Activated naive CD8-positive, alpha-beta T cell treated with anti-CD3 and anti-CD28 coated beads, Interleukin-2, amount 50 U/mL, for 24 hours (primary cell): ENCODE measurements at regions not wholly inside any gene's neighbourhood (a gene's known extent, or its start where the extent isn't known, plus 50 kb on each side); places are given as distances from the start of the nearest gene placed in this dataset.
"Not testable (repeated sequence)": the region's sequence is repeated elsewhere in the genome, so short reads cannot be mapped to it uniquely, and the experiment has no call there.

Experiments
- ATAC-seq: fragments of 150-1000 bp; cut with Tn5 transposase; one replicate; pipeline ENCODE4 v1.10.0; 2021
- DNase-seq: peaks from one replicate; pipeline ENCODE4 v3.0.0; 2021
- H3K27ac Mint-ChIP-seq: one replicate; pipeline ENCODE4 v1.8.0; 2021; ENCODE audit warnings: mild to moderate bottlenecking, mixed read lengths
- H3K27me3 Mint-ChIP-seq: one replicate; pipeline ENCODE4 v1.8.0; 2021; ENCODE audit warnings: mixed read lengths
- H3K36me3 Mint-ChIP-seq: one replicate; pipeline ENCODE4 v1.8.0; 2021; ENCODE audit warnings: low read depth, mixed read lengths
- H3K4me1 Mint-ChIP-seq: one replicate; pipeline ENCODE4 v1.8.0; 2021; ENCODE audit warnings: mixed read lengths
- H3K4me3 Mint-ChIP-seq: one replicate; pipeline ENCODE4 v1.8.0; 2021; ENCODE audit warnings: mild to moderate bottlenecking, moderate library complexity, mixed read lengths
- H3K9me3 Mint-ChIP-seq: one replicate; pipeline ENCODE4 v1.8.0; 2021; ENCODE audit warnings: mixed read lengths

DNA sequence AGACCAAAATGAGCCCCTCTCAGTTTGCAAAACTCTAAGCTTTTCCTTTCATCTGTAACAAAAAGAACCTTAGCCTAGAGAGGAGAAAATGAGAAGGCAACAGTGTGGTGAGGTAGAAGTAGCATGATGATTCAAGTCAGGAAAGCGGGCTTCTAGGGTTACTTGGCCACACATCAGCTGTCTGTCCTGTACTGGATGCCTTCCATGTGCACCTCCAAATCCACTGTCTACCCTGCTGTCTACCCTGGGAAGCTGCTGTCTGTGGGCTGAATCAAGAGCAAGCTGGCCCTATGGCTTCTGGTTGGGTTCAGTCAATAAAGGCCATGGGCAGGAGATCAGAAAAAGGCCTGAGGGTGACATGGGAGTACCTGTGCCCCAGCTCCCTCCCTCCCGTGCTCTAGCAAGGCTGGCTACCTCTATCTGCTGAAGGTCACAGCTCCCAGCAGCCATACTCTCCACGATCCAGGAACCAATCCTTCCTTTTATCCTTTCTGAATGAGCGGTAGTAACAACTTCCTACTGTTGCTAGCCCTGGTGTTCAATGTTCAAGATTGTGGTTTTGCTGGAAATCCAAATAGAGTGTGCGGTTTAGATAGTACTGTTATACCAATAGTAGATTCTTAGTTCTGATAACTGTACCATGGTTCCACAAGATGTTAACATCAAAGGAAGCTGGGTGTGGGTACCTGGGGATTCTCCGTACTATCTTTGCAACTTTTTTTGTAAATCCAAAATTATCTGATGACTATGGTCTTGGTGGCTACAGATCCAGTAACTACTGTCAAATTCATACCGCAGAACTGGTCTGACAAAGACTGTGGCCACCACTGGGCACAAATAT, 191.0 kb downstream of the ESM1 start:
- Mint-ChIP-seq H3K27ac (peak overlapping the region; percentile 93), H3K4me3 (peak overlapping the region; percentile 58), H3K36me3 (peaks cover 1% of the 10 kb centered on the region), H3K4me1 (peaks cover 37% of the 10 kb centered on the region), H3K27me3 (peaks cover 17% of the 10 kb centered on the region), H3K9me3 (peaks cover 6% of the 10 kb centered on the region)
- DNase-seq (peak; percentile 15), ATAC-seq (peak; percentile 85)

DNA sequence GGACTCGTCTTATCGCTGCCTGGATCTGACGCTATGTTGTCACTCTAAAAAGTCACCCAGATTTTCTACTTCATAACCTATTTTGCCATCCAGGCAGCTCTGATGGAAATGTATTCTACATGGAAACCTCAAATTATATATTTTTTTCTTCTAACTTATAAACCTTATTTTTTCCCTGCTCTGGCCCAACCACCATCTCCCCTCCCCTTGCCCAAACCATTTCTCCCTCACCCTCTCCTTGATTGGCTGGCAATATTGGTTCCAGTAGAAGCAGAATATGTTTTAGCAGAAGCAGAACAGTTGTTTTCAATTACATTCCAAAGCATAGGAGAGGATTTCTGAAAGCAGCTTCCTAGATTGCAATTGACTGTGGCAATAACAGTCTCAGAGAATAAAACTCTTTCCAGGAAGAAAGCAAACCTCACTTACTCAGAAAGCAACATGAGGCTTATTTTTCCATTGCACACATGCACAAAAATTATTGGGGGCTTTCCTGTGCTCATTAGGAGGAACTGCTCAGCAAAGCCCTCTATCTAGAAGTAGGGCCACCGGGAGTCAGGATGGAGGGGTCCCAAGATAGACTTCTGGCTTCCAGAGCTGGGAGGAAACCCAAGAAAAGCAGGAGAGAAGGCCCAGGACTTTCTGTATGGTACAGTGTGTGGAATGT, 191.8 kb downstream of the ESM1 start:
- ATAC-seq: peak; percentile 53
- H3K4me3 Mint-ChIP-seq: peak overlapping the region; percentile 58
- H3K4me1 Mint-ChIP-seq: peaks cover 35% of the 10 kb centered on the region
- DNase-seq: peak; percentile 13
- H3K27me3 Mint-ChIP-seq: peaks cover 17% of the 10 kb centered on the region
- peak overlapping the region; percentile 93 for H3K27ac Mint-ChIP-seq
- peaks cover 1% of the 10 kb centered on the region for H3K36me3 Mint-ChIP-seq
- peaks cover 6% of the 10 kb centered on the region for H3K9me3 Mint-ChIP-seq

DNA sequence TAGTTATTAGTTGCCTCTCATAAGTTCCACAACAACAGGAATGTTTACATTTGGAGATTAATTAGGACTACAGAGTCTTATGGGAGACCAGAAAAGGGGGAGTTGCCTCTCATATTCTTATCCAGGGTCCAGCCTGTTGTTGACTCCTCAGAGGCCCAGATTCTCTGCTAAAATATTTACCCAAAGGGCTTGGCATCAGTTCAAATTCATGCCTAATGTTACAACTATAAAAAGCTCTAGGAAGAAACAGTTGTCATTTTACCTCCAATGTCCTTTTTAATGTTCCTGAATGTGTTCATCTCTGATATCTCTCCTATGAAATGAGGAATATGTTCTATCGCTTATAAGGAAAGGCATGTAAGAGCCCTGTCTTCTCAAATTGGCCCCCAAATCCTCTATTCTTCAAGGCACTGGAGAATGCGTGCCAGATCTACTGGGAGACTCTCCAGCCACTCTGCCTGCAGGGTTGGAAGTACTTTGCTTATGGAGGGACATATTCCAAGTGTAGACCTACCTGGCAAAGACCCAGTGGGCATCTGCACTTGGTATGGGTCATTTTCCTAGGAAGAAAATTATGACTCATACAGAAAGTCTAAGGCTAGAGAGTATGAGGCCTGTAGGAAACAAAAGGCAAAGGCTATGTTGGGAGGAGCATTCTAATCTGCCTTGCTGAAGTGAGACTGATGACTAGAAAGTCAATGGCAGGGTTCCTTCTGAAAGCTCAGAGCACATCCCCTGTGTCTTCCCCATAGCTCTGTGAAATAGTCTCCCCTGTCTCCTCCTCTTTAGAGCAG, 192.6 kb downstream of the ESM1 start:
- peaks cover 17% of the 10 kb centered on the region for H3K27me3 Mint-ChIP-seq
- peaks cover 1% of the 10 kb centered on the region for H3K36me3 Mint-ChIP-seq
- H3K27ac Mint-ChIP-seq: peak overlapping the region; percentile 93
- H3K4me3 Mint-ChIP-seq: no peak overlapping the region
- no peak for ATAC-seq
- peaks cover 6% of the 10 kb centered on the region for H3K9me3 Mint-ChIP-seq
- no peak for DNase-seq
- peaks cover 35% of the 10 kb centered on the region for H3K4me1 Mint-ChIP-seq

DNA sequence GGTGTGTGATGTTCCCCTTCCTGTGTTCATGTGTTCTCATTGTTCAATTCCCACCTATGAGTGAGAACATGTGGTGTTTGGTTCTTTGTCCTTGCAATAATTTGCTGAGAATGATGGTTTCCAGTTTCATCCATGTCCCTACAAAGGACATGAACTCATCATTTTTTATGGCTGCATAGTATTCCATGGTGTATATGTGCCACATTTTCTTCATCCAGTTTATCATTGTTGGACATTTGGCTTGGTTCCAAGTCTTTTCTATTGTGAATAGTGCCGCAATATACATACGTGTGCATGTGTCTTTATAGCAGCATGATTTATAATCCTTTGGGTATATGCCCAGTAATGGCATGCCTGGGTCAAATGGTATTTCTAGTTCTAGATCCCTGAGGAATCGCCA, 197.5 kb downstream of the ESM1 start:
- not testable (repeated sequence) for ATAC-seq, H3K4me3 Mint-ChIP-seq, H3K27ac Mint-ChIP-seq, DNase-seq, H3K27me3 Mint-ChIP-seq, H3K4me1 Mint-ChIP-seq, H3K36me3 Mint-ChIP-seq
- H3K9me3 Mint-ChIP-seq: peaks cover 11% of the 10 kb centered on the region

DNA sequence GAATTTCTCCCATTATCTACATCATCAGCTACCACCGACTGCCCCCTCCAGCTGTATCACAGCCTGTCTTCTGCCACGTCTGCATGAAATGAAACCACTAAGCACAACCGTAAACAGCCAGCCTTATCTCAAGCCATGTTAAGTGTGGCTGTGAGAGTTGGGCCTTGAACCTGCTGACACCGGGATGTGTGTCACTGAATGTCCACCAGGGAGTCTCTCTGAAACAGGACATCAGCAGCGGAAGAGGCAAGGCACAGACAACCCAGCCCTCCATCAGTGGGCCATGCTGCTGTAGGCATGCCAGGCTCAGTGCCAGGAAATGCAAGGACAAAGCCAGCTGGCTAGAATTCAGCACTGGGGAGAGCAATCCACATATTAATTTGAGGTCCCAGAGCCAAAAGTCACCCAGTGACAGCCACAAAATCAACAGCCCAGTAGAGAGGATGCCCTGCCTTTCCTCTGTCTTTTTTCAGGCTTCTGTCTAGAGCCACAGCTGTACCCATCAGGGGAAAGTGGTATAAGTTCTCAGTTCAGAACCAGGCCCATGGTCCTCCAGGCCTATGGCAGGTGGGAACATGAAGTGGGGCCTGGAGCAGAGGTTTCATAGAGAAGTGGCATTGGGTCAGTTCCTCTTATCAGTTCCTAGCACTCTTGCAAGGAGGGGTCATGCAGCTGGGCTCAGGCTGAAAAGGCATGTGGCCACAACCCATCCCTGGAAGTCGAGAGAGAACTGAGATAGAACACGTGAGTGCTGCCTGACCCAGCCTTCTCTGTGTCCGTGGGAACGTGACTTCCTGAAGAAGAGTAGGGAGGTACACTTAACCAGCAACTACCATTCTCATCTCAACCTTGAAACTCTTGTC, 199.4 kb downstream of the ESM1 start:
- H3K4me3 Mint-ChIP-seq: no peak overlapping the region
- peaks cover 4% of the 10 kb centered on the region for H3K4me1 Mint-ChIP-seq
- ATAC-seq: no peak
- DNase-seq: no peak
- H3K36me3 Mint-ChIP-seq: peaks cover 1% of the 10 kb centered on the region
- peaks cover 11% of the 10 kb centered on the region for H3K9me3 Mint-ChIP-seq
- H3K27me3 Mint-ChIP-seq: no peaks in the 10 kb centered on the region
- H3K27ac Mint-ChIP-seq: no peak overlapping the region

DNA sequence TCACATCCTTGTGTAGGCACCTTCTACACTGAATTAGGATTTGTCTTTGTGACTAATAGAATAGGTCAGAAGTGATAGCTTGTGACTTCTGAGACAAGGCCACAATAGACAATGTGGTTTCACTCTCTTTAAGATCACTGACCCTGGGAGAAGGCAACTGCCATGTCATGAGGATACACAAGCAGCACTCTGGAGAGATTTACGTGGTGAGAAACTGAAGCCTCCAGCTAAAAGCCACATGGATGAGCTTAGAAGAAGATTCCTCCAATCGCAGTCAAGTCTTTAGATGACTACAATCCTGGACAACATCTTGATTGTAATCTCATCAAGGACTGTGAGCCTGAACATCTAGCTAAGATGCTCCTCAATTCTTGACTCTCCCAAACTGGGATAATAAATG, 206.6 kb downstream of the ESM1 start:
- no peaks in the 10 kb centered on the region for H3K9me3 Mint-ChIP-seq
- H3K27me3 Mint-ChIP-seq: no peaks in the 10 kb centered on the region
- no peak for DNase-seq
- no peak overlapping the region for H3K4me3 Mint-ChIP-seq
- no peak for ATAC-seq
- H3K4me1 Mint-ChIP-seq: no peaks in the 10 kb centered on the region
- H3K27ac Mint-ChIP-seq: no peak overlapping the region
- H3K36me3 Mint-ChIP-seq: no peaks in the 10 kb centered on the region

DNA sequence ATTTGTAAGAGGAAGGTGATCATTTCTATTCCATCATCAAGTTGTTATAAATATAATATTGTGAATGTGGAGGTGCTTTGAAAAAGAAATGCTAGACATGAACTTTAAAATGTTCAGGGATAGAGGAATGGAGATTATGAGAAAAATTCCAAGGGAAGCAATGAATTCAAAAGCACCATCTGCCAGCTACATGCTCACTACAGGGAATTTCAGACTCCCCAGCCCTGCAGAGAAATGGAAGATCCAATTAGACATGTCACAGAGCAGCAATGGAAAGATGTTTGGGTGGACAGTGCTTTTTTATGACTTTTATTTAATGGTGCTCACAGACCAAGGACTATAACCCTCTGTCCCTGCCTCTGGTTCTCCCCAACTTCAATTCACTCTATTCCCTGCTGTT, 209.7 kb downstream of the ESM1 start:
- no peak overlapping the region for H3K4me3 Mint-ChIP-seq
- no peaks in the 10 kb centered on the region for H3K36me3 Mint-ChIP-seq
- DNase-seq (no peak), ATAC-seq (no peak)
- no peak overlapping the region for H3K27ac Mint-ChIP-seq
- H3K9me3 Mint-ChIP-seq: no peaks in the 10 kb centered on the region
- peaks cover under 1% of the 10 kb centered on the region for H3K4me1 Mint-ChIP-seq
- H3K27me3 Mint-ChIP-seq: no peaks in the 10 kb centered on the region

DNA sequence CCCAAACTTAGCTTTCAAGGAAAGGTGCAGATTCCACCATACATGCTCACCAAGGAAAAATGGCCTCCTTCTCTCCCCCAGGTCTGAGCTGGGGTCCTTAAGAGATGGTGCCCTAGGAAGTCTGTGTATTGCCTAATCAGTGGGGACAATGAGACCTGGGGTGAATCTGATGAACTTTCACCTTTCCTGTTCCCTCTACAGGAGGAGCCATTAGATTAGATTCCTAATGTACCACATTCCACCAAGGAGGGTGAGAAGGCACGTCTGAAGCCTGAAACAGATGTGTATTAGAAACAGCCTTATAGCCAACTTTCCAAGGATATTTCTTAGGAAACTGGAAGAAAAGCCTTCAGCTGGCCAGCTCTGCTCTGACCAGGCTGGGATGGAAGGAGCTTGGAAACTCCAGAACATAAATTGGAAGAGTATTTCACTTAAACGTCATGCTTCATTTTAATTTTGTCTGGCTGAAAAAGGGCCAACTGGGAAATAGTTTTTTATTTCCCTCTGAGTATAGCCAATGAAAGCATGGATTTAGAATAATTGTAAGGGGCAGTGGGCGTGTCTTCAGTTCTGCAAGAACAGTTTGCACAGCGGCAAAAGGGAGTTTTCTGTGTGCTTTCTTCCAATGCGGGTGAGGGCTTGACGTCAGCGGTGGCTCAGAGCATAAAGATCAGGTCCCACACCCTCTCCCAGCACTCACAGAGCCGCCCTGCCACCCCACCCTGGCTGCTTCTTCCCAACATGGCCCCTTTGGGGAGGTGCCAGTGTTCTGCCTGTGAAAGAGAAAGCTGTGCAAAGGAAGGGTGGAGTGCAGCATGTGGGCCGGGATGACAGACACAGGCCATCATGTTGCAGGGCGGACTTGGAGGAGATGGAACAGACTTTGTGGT, 210.9 kb downstream of the ESM1 start:
- ATAC-seq: no peak
- Mint-ChIP-seq H3K36me3 (no peaks in the 10 kb centered on the region), H3K4me3 (no peak overlapping the region), H3K27ac (no peak overlapping the region), H3K9me3 (no peaks in the 10 kb centered on the region), H3K27me3 (no peaks in the 10 kb centered on the region), H3K4me1 (peaks cover 3% of the 10 kb centered on the region)
- no peak for DNase-seq

DNA sequence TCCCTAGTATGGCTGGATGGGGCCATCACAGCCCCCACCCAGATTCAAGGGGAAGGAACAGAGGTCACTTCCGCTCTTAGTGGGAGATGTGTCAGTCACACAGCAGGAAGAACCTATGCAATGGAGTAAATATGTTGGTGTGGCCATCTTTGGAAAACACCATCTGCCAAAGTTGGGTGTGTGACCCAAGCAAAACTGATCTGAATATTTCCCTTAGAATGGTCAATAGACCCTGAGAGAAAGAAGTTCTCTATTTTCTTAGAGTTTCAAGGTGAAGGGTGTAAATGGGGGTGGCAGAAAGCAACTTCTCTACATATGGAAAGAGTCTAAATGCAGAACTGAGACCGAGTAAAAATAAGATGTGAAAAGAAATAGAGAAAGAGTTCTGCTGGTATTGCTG, 212.7 kb downstream of the ESM1 start:
- Mint-ChIP-seq H3K4me1 (peaks cover 3% of the 10 kb centered on the region), H3K9me3 (no peaks in the 10 kb centered on the region), H3K36me3 (no peaks in the 10 kb centered on the region), H3K4me3 (no peak overlapping the region), H3K27ac (no peak overlapping the region), H3K27me3 (no peaks in the 10 kb centered on the region)
- ATAC-seq (no peak), DNase-seq (no peak)

DNA sequence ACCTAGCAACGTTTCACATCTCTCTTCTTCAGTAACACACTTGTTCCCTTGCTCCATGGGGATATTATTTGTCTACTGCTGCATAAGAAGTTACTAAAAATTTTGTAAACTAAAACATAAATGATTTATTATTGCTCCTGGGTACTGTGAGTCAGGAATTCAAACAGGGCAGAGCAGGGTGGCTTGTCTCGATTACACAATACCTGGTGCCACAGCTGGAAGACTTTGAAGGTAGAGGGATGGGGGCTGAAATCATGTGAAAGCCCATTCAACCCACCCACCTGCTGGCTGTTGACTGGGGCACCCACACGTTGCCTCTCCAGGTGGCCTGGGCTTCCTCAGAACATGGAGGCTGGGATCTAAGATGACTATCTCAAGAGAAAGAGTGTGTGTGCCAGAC, 213.2 kb downstream of the ESM1 start:
- Mint-ChIP-seq H3K36me3 (no peaks in the 10 kb centered on the region), H3K4me1 (peaks cover 3% of the 10 kb centered on the region), H3K27me3 (no peaks in the 10 kb centered on the region), H3K9me3 (no peaks in the 10 kb centered on the region), H3K4me3 (no peak overlapping the region), H3K27ac (no peak overlapping the region)
- DNase-seq: no peak
- ATAC-seq: no peak

DNA sequence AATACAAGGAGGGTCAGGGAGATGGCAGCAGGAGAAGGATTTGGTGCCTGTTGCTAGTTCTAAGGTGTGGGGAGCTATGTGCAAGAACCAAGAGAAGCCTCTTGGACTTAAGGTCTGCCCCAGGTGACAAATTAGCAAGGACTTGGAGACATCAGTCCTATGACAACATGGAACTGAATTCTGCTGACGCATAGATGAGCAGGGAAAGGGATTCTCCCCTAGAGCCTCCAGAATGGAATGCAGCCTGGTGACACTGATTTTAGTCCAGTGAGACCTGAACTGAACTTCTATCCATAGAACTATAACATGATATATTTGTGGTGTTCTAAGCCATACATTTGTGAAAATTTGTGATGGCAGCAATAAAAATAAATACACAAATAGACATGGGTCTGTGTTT, 215.6 kb downstream of the ESM1 start:
- ATAC-seq (no peak), DNase-seq (no peak)
- Mint-ChIP-seq H3K4me1 (peaks cover 3% of the 10 kb centered on the region), H3K9me3 (no peaks in the 10 kb centered on the region), H3K36me3 (no peaks in the 10 kb centered on the region), H3K4me3 (no peak overlapping the region), H3K27ac (no peak overlapping the region), H3K27me3 (no peaks in the 10 kb centered on the region)

DNA sequence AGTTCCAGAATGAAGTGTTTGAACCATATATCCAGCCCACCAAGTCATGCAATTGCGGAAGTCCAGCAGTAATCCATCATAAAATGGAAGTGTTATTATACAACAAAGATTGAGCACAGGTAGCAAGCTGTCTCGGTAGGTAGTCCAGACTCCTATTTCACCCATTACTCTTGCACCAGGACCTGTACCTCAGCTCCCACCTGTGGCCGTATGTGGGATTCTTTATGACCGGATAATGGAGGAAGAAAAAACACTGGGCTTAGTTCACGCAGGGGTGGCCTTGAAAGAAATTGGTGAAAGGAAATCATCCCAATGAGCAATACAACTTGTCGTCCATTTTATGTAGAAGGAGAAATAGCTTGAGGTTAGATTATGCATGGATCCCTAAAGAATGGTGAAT, 216.3 kb downstream of the ESM1 start:
- Mint-ChIP-seq H3K4me1 (peaks cover 3% of the 10 kb centered on the region), H3K4me3 (no peak overlapping the region), H3K36me3 (no peaks in the 10 kb centered on the region), H3K27me3 (no peaks in the 10 kb centered on the region), H3K9me3 (no peaks in the 10 kb centered on the region), H3K27ac (no peak overlapping the region)
- ATAC-seq (no peak), DNase-seq (no peak)

DNA sequence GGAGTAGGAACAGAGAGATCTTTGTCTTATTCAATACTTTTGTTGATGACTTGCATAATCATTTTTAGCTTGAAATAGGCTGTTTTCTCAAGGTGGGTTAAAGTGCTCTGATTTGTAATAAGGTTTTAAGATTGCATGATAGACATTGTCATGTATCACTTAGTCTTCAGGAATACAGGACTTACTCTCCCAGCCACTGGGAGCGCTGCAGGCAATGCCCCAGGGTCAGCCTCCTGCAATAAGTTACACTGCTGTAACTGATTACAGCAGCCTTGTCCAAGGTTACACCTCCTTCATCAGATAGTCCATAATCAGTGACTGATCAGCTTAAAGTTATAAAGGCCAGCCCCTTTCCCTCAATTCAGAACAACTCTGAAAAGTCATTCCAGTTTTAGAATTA, 218.6 kb downstream of the ESM1 start:
- H3K4me3 Mint-ChIP-seq: no peak overlapping the region
- no peaks in the 10 kb centered on the region for H3K27me3 Mint-ChIP-seq
- ATAC-seq: no peak

More for the DNA sequence above, 218.6 kb downstream of the ESM1 start:
- no peaks in the 10 kb centered on the region for H3K36me3 Mint-ChIP-seq
- no peak for DNase-seq
- H3K4me1 Mint-ChIP-seq: peaks cover 3% of the 10 kb centered on the region
- H3K9me3 Mint-ChIP-seq: no peaks in the 10 kb centered on the region
- no peak overlapping the region for H3K27ac Mint-ChIP-seq
